Lung (tissue), 11 donors: ENCODE measurements at regions not wholly inside any gene's neighbourhood (a gene's known extent, or its start where the extent isn't known, plus 50 kb on each side); places are given as distances from the start of the nearest gene placed in this dataset.

ENCODE experiments used
- ATAC-seq: fragments of 200-7000 bp; cut with Tn5 transposase; one replicate; pipeline ENCODE4 v1.9.1; 2020; ENCODE audit warnings: moderate number of reproducible peaks; ENCODE audit not compliant: insufficient read depth, low FRiP score
- DNase-seq, 3 donors: peaks; one replicate each; pipeline ENCODE4 v3.0.0-alpha.2; 2013 to 2017
- H3K27ac ChIP-seq, 2 donors: one replicate each; pipeline ENCODE4 v1.5.1; 2013; ENCODE audit warnings: mild to moderate bottlenecking in 2 of 2, moderate library complexity in 2 of 2, control low read depth in 1 of 2, inconsistent platforms in 1 of 2, low read depth in 1 of 2, low read length in 1 of 2
- H3K27me3 ChIP-seq, 3 donors: one replicate each; pipeline ENCODE4 v1.5.1; 2013; ENCODE audit warnings: low read length in 2 of 3; ENCODE audit not compliant: control insufficient read depth in 3 of 3, insufficient read depth in 3 of 3
- H3K36me3 ChIP-seq, 4 donors: one replicate each; pipeline ENCODE4 v1.5.1; 2013; ENCODE audit warnings: low read length in 4 of 4, mild to moderate bottlenecking in 1 of 4, moderate library complexity in 1 of 4; ENCODE audit not compliant: control insufficient read depth in 4 of 4, insufficient read depth in 4 of 4
- H3K4me1 ChIP-seq, 5 donors: one replicate each; pipeline ENCODE4 v1.5.1; 2013; ENCODE audit warnings: low read length in 5 of 5, mild to moderate bottlenecking in 2 of 5, moderate library complexity in 1 of 5; ENCODE audit not compliant: control insufficient read depth in 5 of 5, insufficient read depth in 5 of 5
- H3K4me3 ChIP-seq: one replicate; pipeline ENCODE4 v1.5.1; 2013; ENCODE audit warnings: mild to moderate bottlenecking, control low read depth, moderate library complexity
- H3K9ac ChIP-seq, 2 donors: one replicate each; pipeline ENCODE4 v1.5.1; 2013; ENCODE audit warnings: low read length in 2 of 2, control low read depth in 1 of 2; ENCODE audit not compliant: insufficient read depth in 1 of 2
- H3K9me3 ChIP-seq, 4 donors: one replicate each; pipeline ENCODE4 v1.5.1; 2013; ENCODE audit warnings: low read length in 3 of 4, mild to moderate bottlenecking in 1 of 4, moderate library complexity in 1 of 4; ENCODE audit not compliant: control insufficient read depth in 4 of 4, insufficient read depth in 3 of 4
- CTCF ChIP-seq: IDR thresholded peaks from 2 replicates; pipeline ENCODE4 v1.5.1; 2012; ENCODE audit warnings: mild to moderate bottlenecking; ENCODE audit errors: control extremely low read depth, extremely low read depth
- WGBS, 2 donors: extraction: QIAGEN DNeasy Blood & Tissue Kit; methylation state at CpG; one replicate each; pipeline ENCODE4 v1.1.7; 2013; 5-methylcytosine and 5-hydroxymethylcytosine counted together
- donor health status: control.
- donor health status: control.
- donor health status: Bipolar disorder and iron deficiency.
- donor health status: healthy.
- donor health status: DM: yes; HTN: yes; CAD: no.

- H3K27me3 ChIP-seq: no peaks in the 10 kb centered on the region
- 13 to 14% methylated on average over 24 of the region's 24 CpGs for WGBS, 2 donors
- H3K9ac ChIP-seq: no peak overlapping the region
- H3K9me3 ChIP-seq: no peaks in the 10 kb centered on the region
- no peaks in the 10 kb centered on the region for H3K36me3 ChIP-seq
- peak overlapping the region in 1 of 2 donors; percentile 46 for H3K27ac ChIP-seq
- H3K4me3 ChIP-seq: no peak overlapping the region
- peak; percentile 74 to 82 (median 74) for DNase-seq
- TF ChIP-seq CTCF: peak; percentile 16
- peak; percentile 91 for ATAC-seq
- H3K4me1 ChIP-seq: peaks cover 0 to 17% (median 10%) of the 10 kb centered on the region in 5 donors
These were observed 182.7 kb upstream of the GLI2 start for GRCh38 chr2:120552800-120553481.

GRCh38 chr2:120554625-120555032, 181.0 kb upstream of the GLI2 start:
- no peak for TF ChIP-seq CTCF
- Histone ChIP-seq H3K9ac (no peak overlapping the region), H3K27me3 (no peaks in the 10 kb centered on the region), H3K4me1 (peaks cover 0 to 24% (median 12%) of the 10 kb centered on the region in 5 donors), H3K27ac (no peak overlapping the region), H3K9me3 (no peaks in the 10 kb centered on the region), H3K4me3 (no peak overlapping the region), H3K36me3 (no peaks in the 10 kb centered on the region)
- no peak for DNase-seq
- no peak for ATAC-seq

- Histone ChIP-seq H3K4me1 (peaks cover 0 to 24% (median 12%) of the 10 kb centered on the region in 5 donors), H3K27ac (no peak overlapping the region), H3K36me3 (no peaks in the 10 kb centered on the region), H3K27me3 (no peaks in the 10 kb centered on the region), H3K9me3 (no peaks in the 10 kb centered on the region), H3K4me3 (no peak overlapping the region), H3K9ac (no peak overlapping the region)
- TF ChIP-seq CTCF: no peak
- ATAC-seq (no peak), DNase-seq (no peak)
- WGBS, 2 donors: 81 to 86% methylated on average over 4 of the region's 4 CpGs
These were observed 180.6 kb upstream of the GLI2 start for GRCh38 chr2:120555092-120555491.

- TF ChIP-seq CTCF: no peak
These were observed 178.8 kb upstream of the GLI2 start for GRCh38 chr2:120556911-120557310.

More at GRCh38 chr2:120556911-120557310, 178.8 kb upstream of the GLI2 start:
- Histone ChIP-seq H3K27ac (no peak overlapping the region), H3K27me3 (no peaks in the 10 kb centered on the region), H3K4me1 (peaks cover 0 to 19% (median 5%) of the 10 kb centered on the region in 5 donors), H3K4me3 (no peak overlapping the region), H3K9ac (no peak overlapping the region), H3K36me3 (no peaks in the 10 kb centered on the region), H3K9me3 (no peaks in the 10 kb centered on the region)
- DNase-seq: no peak
- 51 to 73% methylated on average over 3 of the region's 3 CpGs for WGBS, 2 donors
- no peak for ATAC-seq
